ENCODE measurements at regions not wholly inside any gene's neighbourhood (a gene's known extent, or its start where the extent isn't known, plus 50 kb on each side); places are given as distances from the start of the nearest gene placed in this dataset.

GRCh38 chr20:50325651-50326050 is 135.0 kb downstream of the CEBPB start:
- no peak overlapping the region for H3K27ac ChIP-seq (ENCODE audit: low read length)
- H3K36me3 ChIP-seq (ENCODE audit: control insufficient read depth, insufficient read depth, low read length): no peaks in the 10 kb centered on the region
- Mint-ChIP-seq H3K9me3 (peaks cover 0 to 4% of the 10 kb centered on the region in 2 donors), H3K4me3 (no peak overlapping the region), H3K27ac (no peak overlapping the region), H3K4me1 (peaks cover 3 to 19% of the 10 kb centered on the region in 2 donors), H3K36me3 (no peaks in the 10 kb centered on the region), H3K27me3 (ENCODE audit: low read depth in 2 of 2) (peaks cover 35 to 45% of the 10 kb centered on the region in 2 donors)
- TF ChIP-seq CTCF (IDR thresholded peaks at IDR 0.05): no peak
- peaks cover 3% of the 10 kb centered on the region for H3K4me1 ChIP-seq (ENCODE audit: control insufficient read depth, insufficient read depth, low read length)
- H3K27me3 ChIP-seq (ENCODE audit: control insufficient read depth, insufficient read depth, low read length): no peaks in the 10 kb centered on the region
- no peaks in the 10 kb centered on the region for H3K9me3 ChIP-seq (ENCODE audit: control insufficient read depth, insufficient read depth, low read length)
- DNase-seq (no peak), ATAC-seq (no peak)
- H3K4me3 ChIP-seq (ENCODE audit: low read length): no peak overlapping the region
- 95% methylated on average over 3 of the region's 3 CpGs for WGBS (ENCODE audit: insufficient coverage)
- intact Hi-C loops (cut with micrococcal nuclease): loop anchor here (2.0 kb wide), 1 partner anchor 17 kb away; no protein-coding TSS in a partner anchor

GRCh38 chr20:50327666-50328065 is 137.0 kb downstream of the CEBPB start:
- Mint-ChIP-seq H3K27me3 (ENCODE audit: low read depth in 2 of 2) (peaks cover 33 to 47% of the 10 kb centered on the region in 2 donors), H3K4me3 (no peak overlapping the region)

GRCh38 chr20:50328222-50328979 is 137.8 kb downstream of the CEBPB start:
- H3K27me3 Mint-ChIP-seq (ENCODE audit: low read depth in 2 of 2): peaks cover 33 to 41% of the 10 kb centered on the region in 2 donors
- intact Hi-C loops (cut with micrococcal nuclease): no loop called here
- Histone ChIP-seq H3K27ac (ENCODE audit: low read length) (no peak overlapping the region), H3K36me3 (ENCODE audit: control insufficient read depth, insufficient read depth, low read length) (no peaks in the 10 kb centered on the region), H3K4me3 (ENCODE audit: low read length) (no peak overlapping the region), H3K27me3 (ENCODE audit: control insufficient read depth, insufficient read depth, low read length) (peaks cover 2% of the 10 kb centered on the region), H3K4me1 (ENCODE audit: control insufficient read depth, insufficient read depth, low read length) (peaks cover 5% of the 10 kb centered on the region), H3K9me3 (ENCODE audit: control insufficient read depth, insufficient read depth, low read length) (no peaks in the 10 kb centered on the region)
- H3K27ac Mint-ChIP-seq: no peak overlapping the region
- no peaks in the 10 kb centered on the region for H3K36me3 Mint-ChIP-seq
- DNase-seq (no peak), ATAC-seq (no peak)
- WGBS (ENCODE audit: insufficient coverage): 82% methylated on average over 6 of the region's 6 CpGs
- H3K4me3 Mint-ChIP-seq: no peak overlapping the region
- H3K9me3 Mint-ChIP-seq: peaks cover 0 to 4% of the 10 kb centered on the region in 2 donors
- no peak for TF ChIP-seq CTCF (IDR thresholded peaks at IDR 0.05)
- H3K4me1 Mint-ChIP-seq: peaks cover 6 to 13% of the 10 kb centered on the region in 2 donors

More at GRCh38 chr20:50327666-50328065, 137.0 kb downstream of the CEBPB start:
- no peak for TF ChIP-seq CTCF (IDR thresholded peaks at IDR 0.05)
- H3K4me3 ChIP-seq (ENCODE audit: low read length): no peak overlapping the region
- intact Hi-C loops (cut with micrococcal nuclease): no loop called here
- H3K27ac Mint-ChIP-seq: no peak overlapping the region
- no peaks in the 10 kb centered on the region for H3K36me3 ChIP-seq (ENCODE audit: control insufficient read depth, insufficient read depth, low read length)
- no peak for ATAC-seq
- peaks cover 6 to 15% of the 10 kb centered on the region in 2 donors for H3K4me1 Mint-ChIP-seq
- peaks cover 5% of the 10 kb centered on the region for H3K4me1 ChIP-seq (ENCODE audit: control insufficient read depth, insufficient read depth, low read length)
- peaks cover 2% of the 10 kb centered on the region for H3K27me3 ChIP-seq (ENCODE audit: control insufficient read depth, insufficient read depth, low read length)
- peaks cover 0 to 4% of the 10 kb centered on the region in 2 donors for H3K9me3 Mint-ChIP-seq
- WGBS (ENCODE audit: insufficient coverage): 76% methylated on average over 1 of the region's 2 CpGs
- H3K36me3 Mint-ChIP-seq: no peaks in the 10 kb centered on the region
- no peak for DNase-seq
- H3K9me3 ChIP-seq (ENCODE audit: control insufficient read depth, insufficient read depth, low read length): no peaks in the 10 kb centered on the region
- no peak overlapping the region for H3K27ac ChIP-seq (ENCODE audit: low read length)
